BJ (cell line): ENCODE measurements at regions not wholly inside any gene's neighbourhood (a gene's known extent, or its start where the extent isn't known, plus 50 kb on each side); places are given as distances from the start of the nearest gene placed in this dataset.

ENCODE experiments used
- CTCF ChIA-PET: fragments of 350-600 bp; formaldehyde crosslinking; extraction: SDS; loops from one replicate; lab custom pipeline; 2021; ENCODE audit warnings: antibody characterized with exemption, inconsistent platforms; lab: Yijun Ruan, JAX
- POLR2A ChIA-PET: fragments of 300-600 bp; sonication (Branson Sonifier 250); formaldehyde crosslinking; extraction: SDS; loops from one replicate; lab custom pipeline; 2021; ENCODE audit warnings: antibody characterized with exemption; lab: Charles Lee
- DNase-seq: peaks from one replicate; pipeline ENCODE4 v3.0.0-alpha.2; 2011; ENCODE audit warnings: low read depth
- H3K27me3 ChIP-seq: 2 replicates; pipeline ENCODE4 v1.6.0; 2011; ENCODE audit warnings: low read length; ENCODE audit not compliant: control insufficient read depth, insufficient read depth
- H3K36me3 ChIP-seq: 2 replicates; pipeline ENCODE4 v1.5.1; 2011; ENCODE audit warnings: low read length; ENCODE audit not compliant: control insufficient read depth, insufficient read depth
- H3K4me3 ChIP-seq: 2 replicates; pipeline ENCODE4 v1.5.1; 2011; ENCODE audit warnings: low read depth, mild to moderate bottlenecking, control low read depth, low read length
- TF ChIP-seq, protein P1 (sequence below): IDR thresholded peaks from 2 replicates; pipeline ENCODE4 v1.5.1; 2011; ENCODE audit warnings: low read depth, mild to moderate bottlenecking, control low read depth, inconsistent platforms, low read length, moderate library complexity; ENCODE audit not compliant: insufficient read depth

DNA sequence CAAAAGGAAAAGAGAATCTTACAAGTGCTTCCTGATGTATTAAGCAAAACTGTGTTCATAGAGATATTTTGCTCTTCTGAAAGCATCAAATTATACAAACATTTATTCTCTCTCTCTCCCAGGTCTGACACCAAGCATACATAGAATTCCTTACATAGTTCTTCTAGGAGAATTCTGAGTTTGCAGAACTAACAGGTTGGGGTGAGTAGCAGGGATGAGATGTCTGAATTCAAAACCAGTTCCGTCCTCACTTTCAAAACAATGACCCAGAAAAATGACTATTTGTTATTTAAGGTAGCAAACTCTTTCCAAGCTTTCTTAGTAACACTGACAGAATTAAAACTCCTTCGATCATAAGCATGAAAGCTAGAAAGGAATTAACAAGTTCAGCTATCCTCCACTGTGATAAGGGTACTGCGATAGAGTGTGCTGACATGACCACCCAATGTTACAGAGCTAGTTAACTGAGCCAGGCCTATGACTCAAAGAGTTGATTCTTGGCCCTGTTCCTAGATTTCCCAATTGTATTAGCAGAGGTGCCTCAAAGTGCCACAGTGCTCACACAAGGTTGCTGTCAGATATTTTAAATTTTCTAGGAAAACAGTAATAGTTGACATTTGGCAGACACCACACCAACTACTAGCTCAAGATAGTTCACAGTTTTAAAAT, 85.8 kb upstream of the SETBP1 start:
- H3K27me3 ChIP-seq: no peaks in the 10 kb centered on the region
- no peaks in the 10 kb centered on the region for H3K36me3 ChIP-seq
- POLR2A ChIA-PET: no interaction called here
- CTCF ChIA-PET: interaction anchor here (0.5 to 1.0 kb wide), 2 partner anchors 12 to 33 kb away, joined by 3 read pairs; no protein-coding TSS in a partner anchor
- TF ChIP-seq, protein P1, sequence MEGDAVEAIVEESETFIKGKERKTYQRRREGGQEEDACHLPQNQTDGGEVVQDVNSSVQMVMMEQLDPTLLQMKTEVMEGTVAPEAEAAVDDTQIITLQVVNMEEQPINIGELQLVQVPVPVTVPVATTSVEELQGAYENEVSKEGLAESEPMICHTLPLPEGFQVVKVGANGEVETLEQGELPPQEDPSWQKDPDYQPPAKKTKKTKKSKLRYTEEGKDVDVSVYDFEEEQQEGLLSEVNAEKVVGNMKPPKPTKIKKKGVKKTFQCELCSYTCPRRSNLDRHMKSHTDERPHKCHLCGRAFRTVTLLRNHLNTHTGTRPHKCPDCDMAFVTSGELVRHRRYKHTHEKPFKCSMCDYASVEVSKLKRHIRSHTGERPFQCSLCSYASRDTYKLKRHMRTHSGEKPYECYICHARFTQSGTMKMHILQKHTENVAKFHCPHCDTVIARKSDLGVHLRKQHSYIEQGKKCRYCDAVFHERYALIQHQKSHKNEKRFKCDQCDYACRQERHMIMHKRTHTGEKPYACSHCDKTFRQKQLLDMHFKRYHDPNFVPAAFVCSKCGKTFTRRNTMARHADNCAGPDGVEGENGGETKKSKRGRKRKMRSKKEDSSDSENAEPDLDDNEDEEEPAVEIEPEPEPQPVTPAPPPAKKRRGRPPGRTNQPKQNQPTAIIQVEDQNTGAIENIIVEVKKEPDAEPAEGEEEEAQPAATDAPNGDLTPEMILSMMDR: no peak
- H3K4me3 ChIP-seq: no peak overlapping the region
- no peak for DNase-seq

DNA sequence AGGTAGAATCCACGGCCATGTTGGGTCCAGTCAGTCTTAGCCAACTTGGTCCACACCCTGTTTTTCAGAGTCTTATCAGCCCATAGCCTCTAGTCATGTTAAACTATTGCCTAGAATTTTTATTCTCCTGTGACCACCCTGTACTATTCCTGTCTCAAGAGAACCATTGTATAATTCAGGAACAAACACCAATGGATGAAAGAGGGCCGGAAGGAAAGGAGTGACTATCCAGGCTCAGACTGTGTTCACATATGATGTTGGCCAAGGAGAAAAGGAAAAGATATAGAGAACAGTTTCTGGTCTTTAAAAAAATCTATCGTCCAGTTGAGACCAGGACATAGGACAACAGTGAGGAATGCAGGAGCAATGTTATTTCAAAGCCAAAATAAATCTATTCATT, 82.9 kb upstream of the SETBP1 start:
- no peaks in the 10 kb centered on the region for H3K36me3 ChIP-seq
- H3K4me3 ChIP-seq: no peak overlapping the region
- H3K27me3 ChIP-seq: no peaks in the 10 kb centered on the region
- DNase-seq: no peak
- ChIA-PET CTCF (interaction anchor here (0.6 to 1.4 kb wide), 3 partner anchors 10 to 1501 kb away, joined by 3 read pairs; no protein-coding TSS in a partner anchor), POLR2A (no interaction called here)
- TF ChIP-seq, protein P1: no peak

DNA sequence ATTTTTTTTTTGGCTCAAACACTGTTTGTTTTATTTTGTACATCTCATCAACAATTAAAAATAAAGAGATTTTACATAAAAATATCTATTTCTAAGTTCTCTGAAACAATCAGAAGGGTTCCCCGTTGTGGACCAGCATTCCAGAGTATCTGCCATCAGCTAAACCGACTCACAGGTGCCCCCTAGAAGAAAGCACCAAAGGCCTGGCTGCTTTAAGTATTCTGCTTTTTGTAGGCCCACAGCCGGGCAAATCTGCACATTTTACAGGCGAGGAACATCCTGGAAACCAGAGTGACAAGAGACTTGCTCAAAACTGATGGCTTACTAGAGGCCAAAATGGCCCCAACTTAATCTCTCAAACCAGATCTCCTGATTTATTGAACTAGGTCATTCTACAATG, 82.2 kb upstream of the SETBP1 start:
- no peak for DNase-seq
- Histone ChIP-seq H3K4me3 (no peak overlapping the region), H3K27me3 (no peaks in the 10 kb centered on the region), H3K36me3 (no peaks in the 10 kb centered on the region)
- CTCF ChIA-PET: interaction anchor here (0.6 to 1.4 kb wide), 3 partner anchors 9 to 1500 kb away, joined by 3 read pairs; no protein-coding TSS in a partner anchor
- TF ChIP-seq, protein P1: no peak
- POLR2A ChIA-PET: no interaction called here

DNA sequence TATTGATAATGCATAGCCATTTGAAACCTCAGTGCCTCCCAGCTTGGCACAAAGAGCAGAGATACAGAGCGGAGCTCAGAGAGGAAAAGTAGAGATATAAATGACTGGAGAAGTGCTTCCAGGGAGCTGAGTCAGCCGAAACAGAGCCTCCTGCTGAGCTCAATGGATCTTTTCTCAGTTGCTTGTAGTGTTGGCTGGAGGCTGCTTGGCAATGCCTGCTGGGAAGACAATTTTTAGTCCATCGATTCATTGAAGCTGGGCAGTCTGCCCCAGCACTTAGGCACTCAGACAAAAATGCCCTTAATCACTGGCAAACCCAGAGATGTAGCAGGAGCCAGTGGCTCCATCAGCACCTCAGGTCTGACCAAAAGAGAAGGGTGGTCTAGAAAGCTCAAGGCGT, 81.3 kb upstream of the SETBP1 start:
- H3K27me3 ChIP-seq: no peaks in the 10 kb centered on the region
- ChIA-PET CTCF (interaction anchor here (0.6 kb wide), 1 partner anchor 279 kb away, joined by 4 read pairs; no protein-coding TSS in a partner anchor), POLR2A (no interaction called here)
- TF ChIP-seq, protein P1: no peak
- H3K36me3 ChIP-seq: no peaks in the 10 kb centered on the region
- no peak overlapping the region for H3K4me3 ChIP-seq
- DNase-seq: no peak

DNA sequence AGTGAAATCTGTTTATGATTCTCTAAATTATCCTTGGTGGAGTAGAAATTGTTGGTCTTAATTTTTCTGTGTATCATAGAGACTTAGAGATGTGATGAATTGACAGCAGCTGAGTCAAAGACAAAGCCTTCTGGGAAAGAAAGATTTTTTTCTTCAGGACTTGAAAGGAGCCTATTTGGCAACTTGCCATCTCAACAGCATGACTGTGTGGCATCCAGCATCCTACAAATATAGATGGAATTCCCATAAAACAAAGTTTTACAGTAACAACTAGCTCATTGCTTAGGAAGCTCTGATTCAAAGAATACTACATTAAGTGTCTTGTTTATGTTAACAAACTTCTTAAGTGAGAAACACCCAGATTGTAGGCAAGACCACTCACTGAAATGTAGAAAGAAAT, 79.2 kb upstream of the SETBP1 start:
- ChIA-PET CTCF (interaction anchor here (2.0 kb wide), 1 partner anchor 785 kb away, joined by 4 read pairs; no protein-coding TSS in a partner anchor), POLR2A (interaction anchor here (1.0 kb wide), 1 partner anchor 34 kb away, joined by 3 read pairs; no protein-coding TSS in a partner anchor)
- Histone ChIP-seq H3K27me3 (no peaks in the 10 kb centered on the region), H3K36me3 (no peaks in the 10 kb centered on the region), H3K4me3 (no peak overlapping the region)
- DNase-seq: peak; percentile 88
- TF ChIP-seq, protein P1: no peak
